Smooth muscle cell (in vitro differentiated cells): ENCODE measurements at regions not wholly inside any gene's neighbourhood (a gene's known extent, or its start where the extent isn't known, plus 50 kb on each side); places are given as distances from the start of the nearest gene placed in this dataset.

ENCODE experiments used
- DNase-seq: peaks from one replicate; lab custom pipeline; 2025; ENCODE audit not compliant: unreplicated experiment; lab: John Stamatoyannopoulos, UW
- H2AFZ ChIP-seq: fragments of 200-600 bp; sonication (generic); 2 replicates; pipeline ENCODE4 v1.6.0; 2016; ENCODE audit warnings: antibody characterized with exemption, low read depth, mild to moderate bottlenecking
- H3F3A ChIP-seq: fragments of 200-600 bp; sonication (generic); 2 replicates; pipeline ENCODE4 v1.6.0; 2017; ENCODE audit warnings: antibody characterized with exemption, low read depth
- H3K27ac ChIP-seq: fragments of 200-600 bp; sonication (generic); 2 replicates; pipeline ENCODE4 v1.5.1; 2016; ENCODE audit warnings: low read depth, mild to moderate bottlenecking
- H3K27me3 ChIP-seq: fragments of 200-600 bp; sonication (generic); 2 replicates; pipeline ENCODE4 v1.6.1; 2016; ENCODE audit warnings: low read depth, mild to moderate bottlenecking
- H3K36me3 ChIP-seq: fragments of 200-600 bp; sonication (generic); 2 replicates; pipeline ENCODE4 v1.5.1; 2016; ENCODE audit warnings: low read depth
- H3K4me1 ChIP-seq: fragments of 200-600 bp; sonication (generic); 2 replicates; pipeline ENCODE4 v1.5.1; 2016; ENCODE audit warnings: low read depth
- H3K4me2 ChIP-seq: fragments of 200-600 bp; sonication (generic); 2 replicates; pipeline ENCODE4 v1.6.0; 2016; ENCODE audit warnings: mild to moderate bottlenecking
- H3K4me3 ChIP-seq: fragments of 200-600 bp; sonication (generic); 2 replicates; pipeline ENCODE4 v1.5.1; 2016; ENCODE audit warnings: mild to moderate bottlenecking
- H3K79me2 ChIP-seq: fragments of 200-600 bp; sonication (generic); 2 replicates; pipeline ENCODE4 v1.6.0; 2016; ENCODE audit warnings: low read depth, mild to moderate bottlenecking
- H3K9ac ChIP-seq: fragments of 200-600 bp; sonication (generic); 2 replicates; pipeline ENCODE4 v1.6.0; 2016; ENCODE audit warnings: low read depth
- H3K9me3 ChIP-seq: fragments of 200-600 bp; sonication (generic); replicated peaks from 2 replicates; pipeline ENCODE4 v1.5.1; 2016; ENCODE audit warnings: low read depth
- H4K20me1 ChIP-seq: fragments of 200-600 bp; sonication (generic); 2 replicates; pipeline ENCODE4 v1.6.0; 2016; ENCODE audit warnings: low read depth
- WGBS: methylation state at CpG from one replicate; pipeline ENCODE4 v1.1.7; 2016; ENCODE audit warnings: low lambda C conversion rate; 5-methylcytosine and 5-hydroxymethylcytosine counted together
- TF ChIP-seq, protein P1 (sequence below): fragments of 200-600 bp; sonication (generic); IDR thresholded peaks from 2 replicates; pipeline ENCODE4 v1.5.1; 2017; ENCODE audit warnings: borderline replicate concordance, mild to moderate bottlenecking, antibody characterized with exemption; ENCODE audit not compliant: insufficient read depth, poor library complexity, severe bottlenecking

GRCh38 chr13:58611117-58611516, 979.6 kb downstream of the PCDH17 start:
- no peaks in the 10 kb centered on the region for H3K79me2 ChIP-seq
- no peak overlapping the region for H2AFZ ChIP-seq
- H4K20me1 ChIP-seq = no peaks in the 10 kb centered on the region
- no peak for DNase-seq
- H3K36me3 ChIP-seq = no peaks in the 10 kb centered on the region
- no peak overlapping the region for H3K4me2 ChIP-seq
- no peaks in the 10 kb centered on the region for H3K9me3 ChIP-seq
- H3F3A ChIP-seq = no peaks in the 10 kb centered on the region
- no peak overlapping the region for H3K4me3 ChIP-seq
- no peak overlapping the region for H3K9ac ChIP-seq
- WGBS = 88% methylated on average over 11 of the region's 11 CpGs
- H3K4me1 ChIP-seq = no peaks in the 10 kb centered on the region
- no peak overlapping the region for H3K27ac ChIP-seq
- H3K27me3 ChIP-seq = peaks cover 10% of the 10 kb centered on the region
- TF ChIP-seq, protein P1, sequence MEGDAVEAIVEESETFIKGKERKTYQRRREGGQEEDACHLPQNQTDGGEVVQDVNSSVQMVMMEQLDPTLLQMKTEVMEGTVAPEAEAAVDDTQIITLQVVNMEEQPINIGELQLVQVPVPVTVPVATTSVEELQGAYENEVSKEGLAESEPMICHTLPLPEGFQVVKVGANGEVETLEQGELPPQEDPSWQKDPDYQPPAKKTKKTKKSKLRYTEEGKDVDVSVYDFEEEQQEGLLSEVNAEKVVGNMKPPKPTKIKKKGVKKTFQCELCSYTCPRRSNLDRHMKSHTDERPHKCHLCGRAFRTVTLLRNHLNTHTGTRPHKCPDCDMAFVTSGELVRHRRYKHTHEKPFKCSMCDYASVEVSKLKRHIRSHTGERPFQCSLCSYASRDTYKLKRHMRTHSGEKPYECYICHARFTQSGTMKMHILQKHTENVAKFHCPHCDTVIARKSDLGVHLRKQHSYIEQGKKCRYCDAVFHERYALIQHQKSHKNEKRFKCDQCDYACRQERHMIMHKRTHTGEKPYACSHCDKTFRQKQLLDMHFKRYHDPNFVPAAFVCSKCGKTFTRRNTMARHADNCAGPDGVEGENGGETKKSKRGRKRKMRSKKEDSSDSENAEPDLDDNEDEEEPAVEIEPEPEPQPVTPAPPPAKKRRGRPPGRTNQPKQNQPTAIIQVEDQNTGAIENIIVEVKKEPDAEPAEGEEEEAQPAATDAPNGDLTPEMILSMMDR = no peak

DNA sequence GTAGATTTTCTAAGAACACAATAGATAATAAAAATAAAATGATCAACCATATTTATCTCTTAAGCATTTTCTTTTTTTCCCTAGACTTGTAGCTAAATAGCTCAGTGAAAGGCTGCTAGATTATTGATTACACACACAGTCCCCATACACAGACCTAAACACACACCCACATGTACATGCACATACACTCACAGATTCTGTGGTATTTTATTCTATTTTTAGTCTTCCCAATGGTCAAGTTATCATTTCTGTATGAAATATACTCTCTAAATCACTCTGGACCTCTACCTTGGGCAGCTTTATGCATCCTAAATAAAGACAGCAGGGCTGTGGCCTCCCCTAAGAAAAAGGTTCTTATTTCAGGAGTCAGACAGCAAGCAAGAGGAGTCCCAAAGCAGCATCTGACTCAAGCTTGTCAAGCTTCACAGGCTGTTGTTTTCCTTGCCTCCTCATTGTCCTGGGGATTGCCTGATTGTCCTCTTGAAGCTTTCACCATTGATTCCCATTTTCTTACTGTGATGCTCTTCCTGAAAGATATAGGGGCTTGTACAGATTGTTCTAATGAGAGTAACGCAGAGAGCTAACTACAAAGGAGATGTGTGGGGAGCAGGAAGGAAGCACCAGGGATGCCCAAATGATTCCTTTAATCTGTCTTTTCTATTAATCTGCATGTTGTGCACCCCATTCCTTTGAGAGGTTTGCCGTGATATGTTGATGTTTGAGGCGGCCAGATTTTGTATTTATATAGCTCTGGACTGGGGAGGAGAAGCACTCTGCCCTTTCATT, 986.5 kb downstream of the PCDH17 start:
- Histone ChIP-seq H3K4me1 (peaks cover 16% of the 10 kb centered on the region), H3K79me2 (no peaks in the 10 kb centered on the region), H4K20me1 (no peaks in the 10 kb centered on the region), H3K4me3 (no peak overlapping the region), H3K9ac (no peak overlapping the region), H2AFZ (no peak overlapping the region), H3F3A (no peaks in the 10 kb centered on the region), H3K36me3 (no peaks in the 10 kb centered on the region), H3K27ac (no peak overlapping the region), H3K9me3 (no peaks in the 10 kb centered on the region), H3K4me2 (no peak overlapping the region), H3K27me3 (peaks cover 6% of the 10 kb centered on the region)
- TF ChIP-seq, protein P1 = no peak
- DNase-seq = no peak
- WGBS = 94% methylated on average over 3 of the region's 3 CpGs

DNA sequence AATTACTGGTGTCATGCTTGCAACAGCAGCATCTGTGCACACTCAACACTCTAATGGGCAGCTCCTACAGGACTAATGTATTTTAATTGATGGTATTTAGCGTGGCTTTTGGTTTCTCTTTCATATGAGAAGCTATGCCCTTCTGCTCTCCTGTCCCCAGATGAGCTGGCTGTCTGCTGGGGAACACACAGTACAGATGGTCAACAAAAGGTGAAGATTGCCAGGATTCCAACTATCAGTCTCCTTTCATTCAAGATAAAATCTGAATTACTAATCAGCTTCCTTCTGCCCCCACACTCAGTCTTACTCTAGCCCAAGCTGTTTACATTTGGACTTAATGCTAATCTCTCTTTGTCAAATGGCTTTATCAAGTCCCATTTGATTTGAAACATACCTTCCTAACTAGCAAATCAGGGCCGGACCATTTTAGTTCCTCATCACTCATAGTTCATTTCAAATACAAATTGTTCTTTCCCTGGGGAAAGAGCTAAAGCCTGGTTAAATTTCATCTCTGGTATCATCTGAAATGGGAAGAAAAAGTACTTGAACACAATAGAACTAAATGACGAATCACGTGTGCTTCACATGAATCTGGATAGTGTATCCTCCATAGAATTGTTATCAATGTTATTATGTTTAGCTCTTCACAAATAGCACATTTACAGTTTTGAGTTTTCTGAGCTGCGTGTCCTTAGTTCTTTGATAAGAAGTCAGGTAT, 988.0 kb downstream of the PCDH17 start:
- no peaks in the 10 kb centered on the region for H4K20me1 ChIP-seq
- no peak for DNase-seq
- peaks cover 16% of the 10 kb centered on the region for H3K4me1 ChIP-seq
- no peaks in the 10 kb centered on the region for H3K79me2 ChIP-seq
- no peaks in the 10 kb centered on the region for H3K36me3 ChIP-seq
- no peaks in the 10 kb centered on the region for H3K9me3 ChIP-seq
- H3F3A ChIP-seq = no peaks in the 10 kb centered on the region
- H3K27me3 ChIP-seq = peaks cover 6% of the 10 kb centered on the region
- no peak overlapping the region for H3K4me3 ChIP-seq
- no peak overlapping the region for H2AFZ ChIP-seq
- WGBS = 60% methylated on average over 5 of the region's 5 CpGs
- H3K27ac ChIP-seq = no peak overlapping the region
- H3K9ac ChIP-seq = no peak overlapping the region
- TF ChIP-seq, protein P1 = no peak
- H3K4me2 ChIP-seq = peak overlapping the region; percentile 23

GRCh38 chr13:58620176-58620575, 988.6 kb downstream of the PCDH17 start:
- H3K4me2 ChIP-seq = no peak overlapping the region
- H3K79me2 ChIP-seq = no peaks in the 10 kb centered on the region
- DNase-seq = no peak
- 38% methylated on average over 2 of the region's 2 CpGs for WGBS
- H3K36me3 ChIP-seq = no peaks in the 10 kb centered on the region
- no peaks in the 10 kb centered on the region for H3F3A ChIP-seq
- no peak overlapping the region for H3K4me3 ChIP-seq
- no peak overlapping the region for H3K9ac ChIP-seq
- H3K4me1 ChIP-seq = peaks cover 16% of the 10 kb centered on the region
- H3K27me3 ChIP-seq = peaks cover 6% of the 10 kb centered on the region
- H4K20me1 ChIP-seq = no peaks in the 10 kb centered on the region
- H3K9me3 ChIP-seq = no peaks in the 10 kb centered on the region
- no peak overlapping the region for H3K27ac ChIP-seq
- TF ChIP-seq, protein P1 = no peak
- H2AFZ ChIP-seq = no peak overlapping the region
